SHP77 (cell line): ENCODE measurements at regions not wholly inside any gene's neighbourhood (a gene's known extent, or its start where the extent isn't known, plus 50 kb on each side); places are given as distances from the start of the nearest gene placed in this dataset.

Source experiments
- DNase-seq, 2 experiments: peaks; one replicate each; lab custom pipeline; 2025; lab: John Stamatoyannopoulos, UW

DNA sequence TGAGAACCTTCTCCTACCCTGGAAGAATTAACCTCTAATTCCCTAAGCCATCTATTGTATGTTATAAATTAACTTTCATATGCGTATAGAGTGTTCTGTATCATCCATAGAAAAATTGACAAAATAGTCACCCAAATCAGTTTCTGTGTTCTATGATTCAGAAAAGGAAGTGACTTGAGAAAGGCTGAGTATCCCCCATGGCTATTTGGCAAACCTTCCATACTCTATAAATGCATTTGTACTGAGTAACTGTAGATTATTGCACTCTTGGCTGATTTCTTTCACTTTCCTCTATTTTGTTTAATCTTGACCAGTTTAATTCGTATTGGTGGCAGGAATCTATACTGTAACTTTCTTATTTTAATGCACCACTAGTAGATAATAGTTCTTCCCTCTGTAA is 182.2 kb downstream of the HTR7 start:
- no peak for DNase-seq
